CD4-positive, alpha-beta T cell treated with Interleukin-15 for 4 hours (primary cell): ENCODE measurements at regions not wholly inside any gene's neighbourhood (a gene's known extent, or its start where the extent isn't known, plus 50 kb on each side); places are given as distances from the start of the nearest gene placed in this dataset.

Experiments used
- DNase-seq: peaks from one replicate; pipeline ENCODE4 v3.0.0-alpha.2; 2020; ENCODE audit warnings: low spot score

- DNase-seq = no peak
Observed at GRCh38 chr2:60400462-60401246, 152.8 kb downstream of the BCL11A start.

GRCh38 chr2:60394463-60394862 is 159.0 kb downstream of the BCL11A start:
- DNase-seq = no peak

DNA sequence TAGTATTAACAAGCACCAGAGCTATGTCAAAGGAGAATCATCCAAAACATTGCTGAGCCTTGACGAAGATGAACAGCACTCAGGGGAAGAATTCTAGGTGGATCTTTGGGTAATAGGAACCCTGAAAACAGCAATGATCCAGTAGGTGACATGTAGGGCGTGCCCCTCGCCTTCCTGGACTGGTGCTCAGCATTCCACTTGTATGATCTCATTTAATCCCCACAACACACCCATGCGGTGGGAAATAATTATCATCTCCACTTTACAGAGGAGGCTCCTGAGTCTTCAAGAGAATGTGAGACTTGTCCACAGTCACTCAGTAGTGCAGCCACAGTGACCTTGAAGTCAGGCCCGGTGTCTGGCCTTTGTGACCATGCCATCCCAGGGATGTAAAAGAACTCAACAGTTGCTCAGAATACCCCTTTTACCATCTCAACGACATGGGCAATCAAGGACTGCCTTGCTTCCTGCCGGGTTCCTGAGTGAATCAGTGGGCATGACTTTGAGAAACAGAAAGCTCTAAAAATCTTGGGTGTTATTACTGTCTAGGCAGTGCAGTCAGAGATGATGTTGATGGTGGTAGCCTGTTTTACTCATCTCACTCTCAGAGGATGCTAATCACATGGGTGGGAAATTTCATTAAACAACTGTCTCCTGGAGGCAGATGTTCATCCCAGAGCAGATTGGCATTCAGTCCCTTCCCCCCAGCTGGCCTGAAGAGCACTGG is 161.6 kb downstream of the BCL11A start:
- DNase-seq = no peak

DNA sequence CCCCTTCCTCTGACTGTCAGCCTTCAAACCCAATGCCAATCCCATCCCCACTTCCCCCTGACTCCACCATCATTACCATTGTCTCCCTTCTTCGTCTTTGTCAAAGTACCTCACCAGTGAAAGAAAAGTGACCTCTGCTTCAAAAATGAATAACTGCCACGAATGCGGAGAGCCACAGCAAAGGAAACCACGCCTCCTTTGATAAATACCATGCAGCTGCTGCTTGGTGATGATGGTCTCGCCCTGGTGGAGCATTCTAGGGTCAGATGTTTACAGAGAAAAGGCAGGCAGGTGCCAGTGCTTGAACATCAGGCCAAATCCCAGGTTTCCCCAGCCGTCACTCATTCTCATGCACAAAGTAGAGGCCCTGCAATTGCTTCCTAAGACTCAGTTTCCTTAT is 162.2 kb downstream of the BCL11A start:
- no peak for DNase-seq

GRCh38 chr2:60386436-60386835 is 167.0 kb downstream of the BCL11A start:
- DNase-seq = no peak

GRCh38 chr2:60385648-60386047 is 167.8 kb downstream of the BCL11A start:
- DNase-seq = no peak

DNA sequence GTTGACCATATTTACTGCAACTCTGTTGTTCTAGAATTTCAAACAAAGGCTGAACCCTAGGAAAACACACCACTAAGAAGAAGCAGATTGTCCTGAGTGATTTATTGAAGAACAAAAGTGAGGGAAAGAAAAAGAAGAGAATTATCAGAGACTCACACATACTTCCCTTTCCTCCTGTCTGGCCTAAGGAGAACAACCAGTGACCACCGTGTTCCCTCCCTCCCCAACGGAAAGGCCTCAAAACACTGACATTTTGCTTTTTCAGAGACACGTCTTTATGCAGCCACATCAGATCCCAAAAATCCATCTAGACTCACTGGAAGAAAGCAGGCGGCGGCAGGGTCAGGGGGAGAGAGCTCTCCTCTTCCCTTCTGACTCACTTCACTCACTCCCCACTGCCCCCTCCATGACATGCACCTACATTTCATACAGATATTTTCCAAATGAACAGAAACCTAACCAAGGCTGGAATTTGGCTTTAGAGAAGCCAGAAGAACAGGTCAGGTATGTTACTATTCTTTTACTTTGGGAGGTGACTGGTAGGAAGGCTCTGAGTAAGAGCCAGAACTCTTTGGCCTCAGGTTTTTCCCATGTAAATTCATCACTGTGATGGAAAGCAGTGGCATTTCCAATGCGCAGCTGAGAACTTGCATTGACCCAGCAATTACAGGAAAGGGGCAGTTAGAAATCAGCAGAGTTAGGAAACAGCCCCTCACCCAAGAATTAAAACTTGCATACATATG is 169.9 kb downstream of the BCL11A start:
- no peak for DNase-seq

- no peak for DNase-seq
Observed at GRCh38 chr2:60380411-60380810, 173.0 kb downstream of the BCL11A start.

DNA sequence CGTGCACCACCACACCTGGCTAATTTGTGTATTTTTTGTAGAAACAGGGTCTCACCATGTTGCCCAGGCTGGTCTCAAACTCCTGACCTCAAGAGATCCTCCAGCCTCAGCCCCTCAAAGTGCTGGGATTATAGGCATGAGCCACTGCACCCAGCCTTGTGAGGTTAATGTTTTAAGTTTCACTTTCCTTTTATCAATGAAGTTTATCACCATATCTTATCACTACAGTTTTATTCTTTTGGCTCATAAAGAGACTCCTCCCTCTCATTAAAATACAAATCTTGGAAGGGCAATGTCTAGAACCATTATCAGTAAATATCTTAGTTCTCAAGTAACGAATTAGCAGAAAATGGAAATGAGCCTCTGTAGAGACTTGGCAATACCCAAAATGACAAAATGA is 173.8 kb downstream of the BCL11A start:
- no peak for DNase-seq

DNA sequence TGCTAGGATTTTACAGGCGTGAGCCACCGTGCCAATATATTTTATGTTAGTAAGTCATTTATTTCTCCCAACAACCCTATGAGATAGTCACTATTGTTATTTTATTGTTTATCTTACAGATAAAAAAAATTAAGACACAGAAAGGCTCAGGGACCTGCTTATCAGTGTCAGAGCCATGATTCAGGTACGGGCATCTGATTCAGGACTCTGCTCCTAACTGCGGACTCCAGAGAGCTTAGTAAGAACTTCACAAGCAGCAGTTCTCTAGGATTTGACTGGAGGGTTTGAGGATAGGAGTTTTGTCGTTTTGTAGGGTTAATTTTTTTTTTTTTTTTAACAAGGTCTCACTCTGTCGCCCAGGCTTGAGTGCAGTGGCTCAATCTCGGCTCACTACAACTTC is 174.2 kb downstream of the BCL11A start:
- DNase-seq = no peak

DNA sequence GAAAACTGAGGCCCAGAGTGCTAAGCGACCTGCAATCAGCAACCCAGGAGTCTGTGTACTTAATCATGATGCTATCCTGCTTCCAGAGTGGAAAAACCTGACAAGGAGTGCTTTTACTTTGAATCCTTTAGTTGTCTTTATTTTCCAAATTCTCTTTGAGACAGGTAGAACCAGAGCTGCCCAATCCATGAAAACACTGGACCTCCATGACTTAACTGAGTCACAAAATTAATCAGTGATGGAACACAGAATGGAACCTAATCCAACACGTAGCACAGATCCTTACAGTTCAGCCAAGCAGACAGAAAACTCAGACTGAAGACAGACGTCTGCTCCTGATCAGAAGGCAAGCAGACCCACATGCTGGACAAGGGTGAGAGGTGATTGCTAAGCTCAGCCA is 175.6 kb downstream of the BCL11A start:
- no peak for DNase-seq

DNA sequence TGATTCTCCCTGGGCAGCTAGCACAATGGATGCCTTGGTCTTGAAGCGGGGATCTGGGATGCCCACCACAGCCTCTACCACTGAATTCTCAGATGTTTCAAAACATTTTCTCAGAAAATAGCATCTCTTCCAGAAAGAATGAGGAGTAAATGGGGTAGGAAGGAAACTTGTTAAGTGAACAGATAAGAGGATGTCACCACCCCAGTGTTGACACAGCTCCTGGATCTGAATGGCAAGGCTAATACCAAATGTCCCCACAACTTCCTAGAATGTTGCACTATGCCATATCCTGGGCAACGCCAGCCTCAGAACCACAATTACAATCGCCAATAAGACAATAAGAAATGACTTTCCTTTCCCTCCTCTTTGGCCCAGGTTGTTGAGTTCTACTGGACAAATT is 177.2 kb downstream of the BCL11A start:
- DNase-seq = no peak

GRCh38 chr2:60371681-60372080 is 181.8 kb downstream of the BCL11A start:
- no peak for DNase-seq

- no peak for DNase-seq
Observed at GRCh38 chr2:60371219-60371618, 182.2 kb downstream of the BCL11A start.

DNA sequence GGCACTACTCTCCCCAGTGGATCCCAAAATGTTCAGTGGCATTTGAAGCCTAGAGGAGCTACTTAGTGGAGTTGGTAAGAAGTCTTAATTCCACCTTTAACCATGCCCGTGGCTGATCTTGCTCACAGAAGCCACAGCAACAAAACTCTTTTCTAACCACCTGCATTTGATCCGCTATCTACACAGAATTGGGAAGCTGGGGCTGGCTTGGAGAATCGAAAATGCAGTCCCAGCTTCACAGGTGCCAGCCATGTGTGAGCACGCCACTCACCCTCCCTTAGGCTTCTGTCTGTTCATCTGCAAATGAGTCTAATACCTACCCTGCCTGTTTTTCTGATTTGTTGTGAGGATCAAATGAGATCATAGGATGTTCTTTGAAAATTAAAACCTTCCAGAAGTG is 182.6 kb downstream of the BCL11A start:
- DNase-seq = no peak

- DNase-seq = no peak
Observed at GRCh38 chr2:60368456-60368855, 185.0 kb downstream of the BCL11A start.

GRCh38 chr2:60366135-60366712 is 187.2 kb downstream of the BCL11A start:
- DNase-seq = no peak

DNA sequence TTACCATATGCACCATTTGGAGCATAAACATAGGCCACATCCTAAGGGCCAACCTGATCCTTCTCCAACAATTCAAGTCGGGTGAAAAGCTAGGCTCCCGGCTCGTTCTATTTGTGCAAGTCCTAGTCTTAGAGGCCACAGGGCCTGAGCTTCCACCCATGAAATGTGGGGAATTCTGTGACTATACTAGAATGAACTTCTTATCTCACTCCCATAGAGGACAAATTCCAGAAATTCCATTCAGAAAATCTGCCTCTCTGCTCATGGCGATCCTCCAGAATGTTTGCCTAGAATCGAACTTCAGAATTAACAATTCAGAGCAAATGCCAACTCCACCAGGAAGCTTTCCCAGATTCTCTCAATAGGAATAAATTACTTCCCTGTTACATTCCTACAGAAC is 187.9 kb downstream of the BCL11A start:
- DNase-seq = no peak

- DNase-seq = no peak
Observed at GRCh38 chr2:60364491-60364890, 189.0 kb downstream of the BCL11A start.

GRCh38 chr2:60361498-60361897 is 192.0 kb downstream of the BCL11A start:
- DNase-seq = no peak

DNA sequence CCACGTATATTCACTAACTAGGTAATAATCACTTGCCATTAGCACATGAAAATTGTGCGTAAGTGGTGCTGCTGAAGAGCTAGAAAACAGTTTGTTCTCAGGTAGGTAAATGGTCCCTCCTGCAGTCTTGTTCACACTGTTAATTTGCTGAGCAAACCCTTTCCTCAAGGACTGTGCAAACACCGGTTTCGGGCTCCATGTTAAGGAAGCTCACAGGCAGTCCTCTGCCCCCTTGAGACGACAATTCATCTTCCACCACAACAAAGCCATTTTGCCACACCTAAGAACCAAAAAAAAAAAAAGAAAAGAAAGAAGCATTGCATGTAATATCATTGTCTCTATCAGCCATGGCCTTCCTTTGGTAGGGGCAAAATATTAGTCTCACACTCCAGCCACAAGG is 193.9 kb downstream of the BCL11A start:
- DNase-seq = no peak

GRCh38 chr2:60358476-60358875 is 195.0 kb downstream of the BCL11A start:
- DNase-seq = no peak

DNA sequence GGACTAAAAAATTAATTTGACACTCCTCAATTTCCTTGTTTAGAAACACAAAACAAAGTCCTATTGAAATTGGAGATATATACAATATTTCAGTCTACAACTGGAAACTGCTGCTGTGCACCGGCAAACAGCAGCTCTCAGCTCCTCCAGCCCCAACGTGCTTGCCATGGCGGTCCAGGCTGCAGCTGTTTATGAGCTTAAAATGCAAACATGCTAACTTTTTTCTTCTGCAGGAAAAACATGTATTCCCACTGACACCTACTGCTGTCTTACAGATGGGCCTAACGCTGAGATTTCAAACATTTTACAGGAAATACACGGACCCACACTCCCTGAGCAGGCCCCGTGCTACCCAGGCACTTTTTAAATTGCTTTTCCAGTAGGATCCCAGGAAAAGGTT is 195.5 kb downstream of the BCL11A start:
- DNase-seq = no peak
